NCI-H2171 treated with DMSO at 0.1 percent for 48 hours (cell line): ENCODE measurements at regions not wholly inside any gene's neighbourhood (a gene's known extent, or its start where the extent isn't known, plus 50 kb on each side); places are given as distances from the start of the nearest gene placed in this dataset.
"Not testable (repeated sequence)": the region's sequence is repeated elsewhere in the genome, so short reads cannot be mapped to it uniquely, and the experiment has no call there.

Source experiments
- DNase-seq: peaks from one replicate; lab custom pipeline; 2025; lab: John Stamatoyannopoulos, UW

GRCh38 chr13:73842626-73843025 is 291.6 kb downstream of the KLF12 start:
- no peak for DNase-seq

GRCh38 chr13:73842184-73842583 is 292.0 kb downstream of the KLF12 start:
- no peak for DNase-seq

- DNase-seq = no peak
Measured at GRCh38 chr13:73837147-73837546, 297.1 kb downstream of the KLF12 start.

GRCh38 chr13:73835138-73835721 is 299.0 kb downstream of the KLF12 start:
- peak; percentile 65 for DNase-seq

- DNase-seq = peak; percentile 20
Measured at GRCh38 chr13:73833325-73834070, 300.7 kb downstream of the KLF12 start.

- DNase-seq = no peak
Measured at GRCh38 chr13:73832825-73833224, 301.4 kb downstream of the KLF12 start.

GRCh38 chr13:73832128-73832588 is 302.0 kb downstream of the KLF12 start:
- DNase-seq = no peak

GRCh38 chr13:73829416-73829815 is 304.8 kb downstream of the KLF12 start:
- DNase-seq = no peak

GRCh38 chr13:73828811-73829210 is 305.4 kb downstream of the KLF12 start:
- DNase-seq = no peak

- no peak for DNase-seq
Measured at GRCh38 chr13:73827434-73827833, 306.8 kb downstream of the KLF12 start.

- DNase-seq = no peak
Measured at GRCh38 chr13:73825143-73825542, 309.1 kb downstream of the KLF12 start.

- no peak for DNase-seq
Measured at GRCh38 chr13:73822668-73823592, 311.3 kb downstream of the KLF12 start.

GRCh38 chr13:73820688-73821087 is 313.5 kb downstream of the KLF12 start:
- DNase-seq = no peak

GRCh38 chr13:73820285-73820684 is 313.9 kb downstream of the KLF12 start:
- DNase-seq = no peak

- DNase-seq = no peak
Measured at GRCh38 chr13:73819711-73820110, 314.5 kb downstream of the KLF12 start.

GRCh38 chr13:73816702-73817101 is 317.5 kb downstream of the KLF12 start:
- no peak for DNase-seq

GRCh38 chr13:73815796-73816195 is 318.4 kb downstream of the KLF12 start:
- no peak for DNase-seq

- no peak for DNase-seq
Measured at GRCh38 chr13:73810647-73811046, 323.6 kb downstream of the KLF12 start.

GRCh38 chr13:73809561-73809960 is 324.6 kb downstream of the KLF12 start:
- no peak for DNase-seq

- DNase-seq = no peak
Measured at GRCh38 chr13:73808318-73808717, 325.9 kb downstream of the KLF12 start.

GRCh38 chr13:73805326-73805958 is 328.8 kb downstream of the KLF12 start:
- DNase-seq = not testable (repeated sequence)

- DNase-seq = no peak
Measured at GRCh38 chr13:73803997-73804396, 330.2 kb downstream of the KLF12 start.
